NCI-H2029 (cell line): ENCODE measurements at regions not wholly inside any gene's neighbourhood (a gene's known extent, or its start where the extent isn't known, plus 50 kb on each side); places are given as distances from the start of the nearest gene placed in this dataset.
"Not testable (repeated sequence)": the region's sequence is repeated elsewhere in the genome, so short reads cannot be mapped to it uniquely, and the experiment has no call there.

Source experiments
- DNase-seq: peaks from one replicate; lab custom pipeline; 2025; lab: John Stamatoyannopoulos, UW

GRCh38 chr20:57828696-57829095 lies 118.9 kb upstream of the PMEPA1 start:
- DNase-seq = no peak

- no peak for DNase-seq
Measured at GRCh38 chr20:57826666-57827287, 117.0 kb upstream of the PMEPA1 start.

GRCh38 chr20:57824909-57825308 lies 115.1 kb upstream of the PMEPA1 start:
- DNase-seq = no peak

- DNase-seq = no peak
Measured at GRCh38 chr20:57821935-57822334, 112.1 kb upstream of the PMEPA1 start.

- no peak for DNase-seq
Measured at GRCh38 chr20:57819691-57820380, 110.0 kb upstream of the PMEPA1 start.

GRCh38 chr20:57819291-57819690 lies 109.5 kb upstream of the PMEPA1 start:
- DNase-seq = no peak

GRCh38 chr20:57818418-57819181 lies 108.8 kb upstream of the PMEPA1 start:
- no peak for DNase-seq

- no peak for DNase-seq
Measured at GRCh38 chr20:57815405-57815804, 105.6 kb upstream of the PMEPA1 start.

- DNase-seq = no peak
Measured at GRCh38 chr20:57814529-57814928, 104.7 kb upstream of the PMEPA1 start.

- no peak for DNase-seq
Measured at GRCh38 chr20:57813509-57814269, 103.9 kb upstream of the PMEPA1 start.

GRCh38 chr20:57812632-57813031 lies 102.8 kb upstream of the PMEPA1 start:
- DNase-seq = not testable (repeated sequence)

- no peak for DNase-seq
Measured at GRCh38 chr20:57811374-57812020, 101.7 kb upstream of the PMEPA1 start.

GRCh38 chr20:57810511-57811373 lies 100.9 kb upstream of the PMEPA1 start:
- no peak for DNase-seq

GRCh38 chr20:57809661-57810172 lies 99.9 kb upstream of the PMEPA1 start:
- no peak for DNase-seq

GRCh38 chr20:57809149-57809548 lies 99.3 kb upstream of the PMEPA1 start:
- no peak for DNase-seq

- no peak for DNase-seq
Measured at GRCh38 chr20:57808264-57809070, 98.7 kb upstream of the PMEPA1 start.

- no peak for DNase-seq
Measured at GRCh38 chr20:57807401-57808263, 97.8 kb upstream of the PMEPA1 start.

- DNase-seq = no peak
Measured at GRCh38 chr20:57806975-57807374, 97.2 kb upstream of the PMEPA1 start.

- no peak for DNase-seq
Measured at GRCh38 chr20:57806476-57806875, 96.7 kb upstream of the PMEPA1 start.
